ENCODE measurements at regions not wholly inside any gene's neighbourhood (a gene's known extent, or its start where the extent isn't known, plus 50 kb on each side); places are given as distances from the start of the nearest gene placed in this dataset.

DNA sequence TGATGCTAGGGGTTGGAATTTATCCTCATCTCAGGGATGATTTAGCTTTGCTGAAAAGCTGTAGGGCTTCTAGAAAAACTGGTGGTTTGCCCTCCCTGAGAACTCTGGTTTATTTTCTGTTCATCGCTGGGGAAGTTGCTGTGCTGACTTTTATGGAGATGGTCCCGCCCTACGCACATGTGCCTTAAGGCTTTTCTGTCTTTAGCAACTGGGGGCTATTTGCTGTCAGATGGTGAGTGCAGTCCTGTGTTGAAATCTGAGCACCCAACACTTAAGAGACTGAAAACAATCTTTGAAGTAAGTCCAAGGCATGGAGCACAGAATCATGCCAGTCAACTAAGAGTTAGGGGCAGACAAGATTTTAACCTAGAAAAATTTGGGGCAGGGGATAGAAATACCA is 2148.4 kb upstream of the CELF4 start:
- 89% methylated on average over 3 of the region's 3 CpGs for WGBS (ENCODE audit: insufficient coverage)
- no peak overlapping the region for H3K27ac Mint-ChIP-seq
- Histone ChIP-seq H3K27ac (ENCODE audit: low read length) (no peak overlapping the region), H3K4me1 (ENCODE audit: control insufficient read depth, insufficient read depth, low read length) (no peaks in the 10 kb centered on the region), H3K27me3 (ENCODE audit: control insufficient read depth, insufficient read depth, low read length) (no peaks in the 10 kb centered on the region), H3K4me3 (ENCODE audit: low read length) (no peak overlapping the region), H3K9me3 (ENCODE audit: control insufficient read depth, insufficient read depth, low read length) (no peaks in the 10 kb centered on the region), H3K36me3 (ENCODE audit: control insufficient read depth, insufficient read depth, low read length) (no peaks in the 10 kb centered on the region)
- no peak for DNase-seq
- ATAC-seq, result no peak
- TF ChIP-seq, protein P1, sequence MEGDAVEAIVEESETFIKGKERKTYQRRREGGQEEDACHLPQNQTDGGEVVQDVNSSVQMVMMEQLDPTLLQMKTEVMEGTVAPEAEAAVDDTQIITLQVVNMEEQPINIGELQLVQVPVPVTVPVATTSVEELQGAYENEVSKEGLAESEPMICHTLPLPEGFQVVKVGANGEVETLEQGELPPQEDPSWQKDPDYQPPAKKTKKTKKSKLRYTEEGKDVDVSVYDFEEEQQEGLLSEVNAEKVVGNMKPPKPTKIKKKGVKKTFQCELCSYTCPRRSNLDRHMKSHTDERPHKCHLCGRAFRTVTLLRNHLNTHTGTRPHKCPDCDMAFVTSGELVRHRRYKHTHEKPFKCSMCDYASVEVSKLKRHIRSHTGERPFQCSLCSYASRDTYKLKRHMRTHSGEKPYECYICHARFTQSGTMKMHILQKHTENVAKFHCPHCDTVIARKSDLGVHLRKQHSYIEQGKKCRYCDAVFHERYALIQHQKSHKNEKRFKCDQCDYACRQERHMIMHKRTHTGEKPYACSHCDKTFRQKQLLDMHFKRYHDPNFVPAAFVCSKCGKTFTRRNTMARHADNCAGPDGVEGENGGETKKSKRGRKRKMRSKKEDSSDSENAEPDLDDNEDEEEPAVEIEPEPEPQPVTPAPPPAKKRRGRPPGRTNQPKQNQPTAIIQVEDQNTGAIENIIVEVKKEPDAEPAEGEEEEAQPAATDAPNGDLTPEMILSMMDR (IDR thresholded peaks at IDR 0.05), result no peak
- no peaks in the 10 kb centered on the region for H3K4me1 Mint-ChIP-seq
- H3K27me3 Mint-ChIP-seq (ENCODE audit: low read depth in 2 of 2), result no peaks in the 10 kb centered on the region
- H3K36me3 Mint-ChIP-seq, result peaks cover 8% of the 10 kb centered on the region
- peaks cover 5 to 10% of the 10 kb centered on the region in 2 donors for H3K9me3 Mint-ChIP-seq
- H3K4me3 Mint-ChIP-seq, result no peak overlapping the region
- intact Hi-C loops (cut with micrococcal nuclease), result no loop called here

DNA sequence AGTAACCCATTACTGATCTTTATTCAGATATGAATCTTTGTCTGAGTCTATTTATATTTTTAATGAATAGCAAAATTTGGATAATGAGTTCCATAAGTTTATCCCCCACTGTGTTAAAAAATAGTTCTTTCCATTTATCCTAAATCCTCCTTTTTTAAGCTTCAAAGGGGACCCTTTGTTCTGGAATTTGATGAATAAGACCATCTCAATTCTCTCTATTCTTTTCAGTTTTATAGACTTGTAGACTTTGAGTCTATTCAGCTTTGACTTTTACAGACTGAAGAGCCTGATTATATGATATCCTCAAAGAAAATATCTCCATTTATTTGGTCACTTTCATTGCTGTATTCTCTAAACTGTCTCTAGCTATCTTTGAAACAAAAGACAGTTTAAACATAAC is 2146.1 kb upstream of the CELF4 start:
- Histone ChIP-seq H3K9me3 (ENCODE audit: control insufficient read depth, insufficient read depth, low read length) (no peaks in the 10 kb centered on the region), H3K27ac (ENCODE audit: low read length) (no peak overlapping the region), H3K27me3 (ENCODE audit: control insufficient read depth, insufficient read depth, low read length) (no peaks in the 10 kb centered on the region), H3K4me3 (ENCODE audit: low read length) (no peak overlapping the region), H3K4me1 (ENCODE audit: control insufficient read depth, insufficient read depth, low read length) (no peaks in the 10 kb centered on the region), H3K36me3 (ENCODE audit: control insufficient read depth, insufficient read depth, low read length) (no peaks in the 10 kb centered on the region)
- Mint-ChIP-seq H3K36me3 (peaks cover 8% of the 10 kb centered on the region), H3K4me1 (no peaks in the 10 kb centered on the region), H3K27ac (no peak overlapping the region), H3K9me3 (peaks cover 9 to 10% of the 10 kb centered on the region in 2 donors), H3K27me3 (ENCODE audit: low read depth in 2 of 2) (no peaks in the 10 kb centered on the region), H3K4me3 (no peak overlapping the region)
- no peak for ATAC-seq
- intact Hi-C loops (cut with micrococcal nuclease), result no loop called here
- no peak for DNase-seq
- TF ChIP-seq, protein P1 (IDR thresholded peaks at IDR 0.05), result no peak

- Mint-ChIP-seq H3K4me1 (no peaks in the 10 kb centered on the region), H3K9me3 (peaks cover 11 to 18% of the 10 kb centered on the region in 2 donors), H3K4me3 (no peak overlapping the region), H3K36me3 (peaks cover 8% of the 10 kb centered on the region), H3K27me3 (ENCODE audit: low read depth in 2 of 2) (no peaks in the 10 kb centered on the region), H3K27ac (no peak overlapping the region)
- Histone ChIP-seq H3K27me3 (ENCODE audit: control insufficient read depth, insufficient read depth, low read length) (no peaks in the 10 kb centered on the region), H3K4me1 (ENCODE audit: control insufficient read depth, insufficient read depth, low read length) (no peaks in the 10 kb centered on the region), H3K9me3 (ENCODE audit: control insufficient read depth, insufficient read depth, low read length) (no peaks in the 10 kb centered on the region), H3K27ac (ENCODE audit: low read length) (no peak overlapping the region), H3K4me3 (ENCODE audit: low read length) (no peak overlapping the region), H3K36me3 (ENCODE audit: control insufficient read depth, insufficient read depth, low read length) (no peaks in the 10 kb centered on the region)
- DNase-seq, result no peak
- ATAC-seq, result no peak
- WGBS (ENCODE audit: insufficient coverage), result 92% methylated on average over 3 of the region's 3 CpGs
- TF ChIP-seq, protein P1 (IDR thresholded peaks at IDR 0.05), result no peak
- intact Hi-C loops (cut with micrococcal nuclease), result no loop called here
Observed at GRCh38 chr18:39705362-39705761, 2139.8 kb upstream of the CELF4 start.

DNA sequence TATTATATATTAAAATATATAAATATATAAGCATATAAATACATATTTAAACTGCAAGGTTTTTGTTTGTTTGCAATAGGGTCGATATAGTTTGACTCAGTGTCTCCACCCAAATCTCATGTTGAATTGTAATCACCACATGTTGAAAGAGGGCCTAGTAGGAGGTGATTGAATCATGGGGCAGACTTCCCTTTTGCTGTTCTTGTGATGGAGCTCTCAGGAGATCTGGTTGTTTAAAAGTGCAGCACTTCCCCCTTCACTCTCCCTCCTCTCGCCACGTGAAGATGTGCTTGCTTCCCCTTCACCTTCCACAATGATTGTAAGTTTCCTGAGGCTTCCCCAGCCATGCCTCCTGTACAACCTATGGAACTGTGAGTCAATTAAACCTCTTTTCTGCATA is 2137.3 kb upstream of the CELF4 start:
- H3K4me3 ChIP-seq (ENCODE audit: low read length), result no peak overlapping the region
- no peaks in the 10 kb centered on the region for H3K9me3 ChIP-seq (ENCODE audit: control insufficient read depth, insufficient read depth, low read length)
- Mint-ChIP-seq H3K4me3 (no peak overlapping the region), H3K9me3 (peaks cover 11 to 19% of the 10 kb centered on the region in 2 donors), H3K4me1 (no peaks in the 10 kb centered on the region), H3K36me3 (no peaks in the 10 kb centered on the region), H3K27ac (no peak overlapping the region), H3K27me3 (ENCODE audit: low read depth in 2 of 2) (no peaks in the 10 kb centered on the region)
- no peaks in the 10 kb centered on the region for H3K4me1 ChIP-seq (ENCODE audit: control insufficient read depth, insufficient read depth, low read length)
- intact Hi-C loops (cut with micrococcal nuclease), result no loop called here
- 74% methylated on average over 2 of the region's 3 CpGs for WGBS (ENCODE audit: insufficient coverage)
- H3K27ac ChIP-seq (ENCODE audit: low read length), result no peak overlapping the region
- no peaks in the 10 kb centered on the region for H3K36me3 ChIP-seq (ENCODE audit: control insufficient read depth, insufficient read depth, low read length)
- no peaks in the 10 kb centered on the region for H3K27me3 ChIP-seq (ENCODE audit: control insufficient read depth, insufficient read depth, low read length)
- TF ChIP-seq, protein P1 (IDR thresholded peaks at IDR 0.05), result no peak
- DNase-seq (no peak), ATAC-seq (no peak)
